ENCODE measurements at regions not wholly inside any gene's neighbourhood (a gene's known extent, or its start where the extent isn't known, plus 50 kb on each side); places are given as distances from the start of the nearest gene placed in this dataset.

DNA sequence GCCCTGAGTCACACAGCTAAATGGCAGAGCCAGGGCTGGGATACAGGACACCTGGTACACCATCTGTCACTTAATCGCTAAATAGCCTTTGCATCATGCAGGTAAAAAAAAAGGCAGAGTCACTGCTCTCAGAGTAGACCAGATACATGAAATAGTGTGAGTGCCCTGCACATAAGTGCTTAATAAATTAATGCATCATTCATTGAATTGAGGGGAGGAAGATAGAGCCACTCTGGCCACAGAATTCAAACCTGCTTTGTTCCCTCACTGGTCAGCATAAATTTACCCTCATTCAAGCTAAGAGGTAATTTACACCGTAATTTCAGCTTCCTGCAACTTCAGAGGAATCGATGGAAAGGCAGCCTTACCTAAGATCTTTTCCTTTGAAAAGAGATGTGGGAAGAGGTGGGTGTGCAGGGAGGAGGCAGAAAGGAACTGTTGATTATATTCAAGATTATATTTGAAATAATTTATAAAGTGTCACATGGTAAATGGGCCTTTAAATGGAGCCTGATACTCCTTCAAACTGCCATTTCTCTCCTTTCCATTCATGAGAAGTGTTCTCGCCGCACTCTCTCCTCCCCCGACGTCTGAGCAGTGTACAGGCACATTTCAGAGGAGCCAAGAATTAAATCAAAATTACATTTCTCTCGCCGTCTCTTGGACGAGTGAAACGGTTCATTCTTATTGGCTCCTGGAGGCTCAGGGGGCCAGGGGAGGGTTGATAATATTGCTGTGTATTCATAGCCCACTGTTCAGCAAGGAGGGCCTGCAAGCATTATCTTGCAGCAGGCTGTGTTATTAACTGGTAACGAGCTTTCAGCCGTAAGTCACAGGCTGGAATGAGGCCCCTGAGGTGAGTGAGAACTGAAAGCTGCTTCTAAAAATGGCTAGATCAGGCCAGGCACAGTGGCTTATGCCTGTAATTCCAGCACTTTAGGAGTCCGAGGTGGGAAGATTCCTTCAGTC, 52.2 kb upstream of the HMGXB4 start:
- Histone ChIP-seq H4K20me1 (replicated peaks in 1 of 2; ENCODE audit: control insufficient read depth in 1 of 2, insufficient read depth in 2 of 2, low read length in 2 of 2) (no peaks in the 10 kb centered on the region), H3K4me2 (ENCODE audit: insufficient read depth in 1 of 2, low read depth in 2 of 2, low read length in 2 of 2) (no peak overlapping the region), H2AFZ (ENCODE audit: low read length) (no peak overlapping the region), H4K8ac (ENCODE audit: extremely low read depth, insufficient read depth, low read length) (no peak overlapping the region), H3K79me2 (ENCODE audit: control insufficient read depth in 1 of 2, insufficient read depth in 2 of 2, low read length in 2 of 2) (no peaks in the 10 kb centered on the region), H3K4me1 (replicated peaks in 1 of 4; ENCODE audit: control insufficient read depth in 3 of 4, insufficient read depth in 4 of 4, low read length in 3 of 4) (no peaks in the 10 kb centered on the region), H4K91ac (replicated peaks; ENCODE audit: insufficient read length, low read length) (no peak overlapping the region), H3K27me3 (replicated peaks in 1 of 4; ENCODE audit: control insufficient read depth in 3 of 4, extremely low read depth in 1 of 4, insufficient read depth in 3 of 4, low read length in 3 of 4) (no peaks in the 10 kb centered on the region), H2BK15ac (ENCODE audit: low read length) (no peak overlapping the region), H3K56ac (replicated peaks; ENCODE audit: insufficient read length, low read depth, low read length) (no peak overlapping the region), H2BK20ac (ENCODE audit: low read length) (no peak overlapping the region), H2BK120ac (replicated peaks; ENCODE audit: low read depth, low read length) (no peak overlapping the region), H3K23ac (ENCODE audit: insufficient read length) (no peak overlapping the region), H3K18ac (ENCODE audit: extremely low read depth, low read length) (no peak overlapping the region), H2BK5ac (ENCODE audit: low read depth, low read length) (no peak overlapping the region), H3K4me3 (ENCODE audit: extremely low read depth in 1 of 4, insufficient read depth in 2 of 4, low read depth in 3 of 4, low read length in 4 of 4) (no peak overlapping the region), H3K36me3 (ENCODE audit: control insufficient read depth in 2 of 4, insufficient read depth in 4 of 4, low read length in 3 of 4) (no peaks in the 10 kb centered on the region), H2AK5ac (ENCODE audit: low read depth, low read length) (no peak overlapping the region), H3K23me2 (ENCODE audit: low read depth, low read length) (no peaks in the 10 kb centered on the region), H3K4ac (replicated peaks; ENCODE audit: insufficient read length, low read depth, low read length) (no peak overlapping the region), H2BK12ac (ENCODE audit: low read depth, low read length) (no peak overlapping the region), H3K14ac (ENCODE audit: insufficient read length) (no peak overlapping the region), H3K9me3 (ENCODE audit: insufficient read depth in 2 of 2, low read depth in 1 of 2, low read length in 1 of 2) (no peaks in the 10 kb centered on the region), H4K5ac (ENCODE audit: insufficient read length, low read depth, low read length) (no peak overlapping the region), H3K27ac (ENCODE audit: low read depth, low read length) (no peak overlapping the region), H3K9ac (replicated peaks in 1 of 4; ENCODE audit: extremely low read depth in 1 of 4, low read depth in 3 of 4, low read length in 3 of 4) (no peak overlapping the region), H3K79me1 (ENCODE audit: low read depth, low read length) (no peaks in the 10 kb centered on the region)
- DNase-seq (ENCODE audit: low read depth in 1 of 2, low spot score in 2 of 2) (no peak), FAIRE-seq (no peak)
- 93% methylated on average over 14 of the region's 14 CpGs; no CpG with 5 or more reads in 1 of the 2 experiments for WGBS, 2 experiments (ENCODE audit: extremely low coverage in 1 of 2, insufficient coverage in 1 of 2, insufficient read length in 1 of 2, insufficient replicate concordance in 2 of 2, low coverage in 1 of 2, low lambda C conversion rate in 2 of 2, missing lambda C conversion rate in 1 of 2)
- POLR2A ChIA-PET (ENCODE audit: partially characterized antibody), result interaction anchor here (1.0 kb wide), 1 partner anchor 52 kb away, joined by 5 read pairs; the partner anchor contains the start of gene HMGXB4
- CTCF ChIA-PET (ENCODE audit: partially characterized antibody), result interaction anchor here (0.9 to 2.1 kb wide), 6 partner anchors 9 to 58 kb away, joined by 3 to 8 read pairs (median 4); no protein-coding TSS in a partner anchor
- TF ChIP-seq, protein P1, sequence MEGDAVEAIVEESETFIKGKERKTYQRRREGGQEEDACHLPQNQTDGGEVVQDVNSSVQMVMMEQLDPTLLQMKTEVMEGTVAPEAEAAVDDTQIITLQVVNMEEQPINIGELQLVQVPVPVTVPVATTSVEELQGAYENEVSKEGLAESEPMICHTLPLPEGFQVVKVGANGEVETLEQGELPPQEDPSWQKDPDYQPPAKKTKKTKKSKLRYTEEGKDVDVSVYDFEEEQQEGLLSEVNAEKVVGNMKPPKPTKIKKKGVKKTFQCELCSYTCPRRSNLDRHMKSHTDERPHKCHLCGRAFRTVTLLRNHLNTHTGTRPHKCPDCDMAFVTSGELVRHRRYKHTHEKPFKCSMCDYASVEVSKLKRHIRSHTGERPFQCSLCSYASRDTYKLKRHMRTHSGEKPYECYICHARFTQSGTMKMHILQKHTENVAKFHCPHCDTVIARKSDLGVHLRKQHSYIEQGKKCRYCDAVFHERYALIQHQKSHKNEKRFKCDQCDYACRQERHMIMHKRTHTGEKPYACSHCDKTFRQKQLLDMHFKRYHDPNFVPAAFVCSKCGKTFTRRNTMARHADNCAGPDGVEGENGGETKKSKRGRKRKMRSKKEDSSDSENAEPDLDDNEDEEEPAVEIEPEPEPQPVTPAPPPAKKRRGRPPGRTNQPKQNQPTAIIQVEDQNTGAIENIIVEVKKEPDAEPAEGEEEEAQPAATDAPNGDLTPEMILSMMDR (IDR thresholded peaks at IDR 0.05; ENCODE audit: control extremely low read depth in 1 of 3, insufficient read depth in 1 of 3, low read depth in 1 of 3, low read length in 3 of 3), result no peak
- TF ChIP-seq SP4 (IDR thresholded peaks at IDR 0.05; ENCODE audit: low read length) (no peak), CTBP2 (IDR thresholded peaks at IDR 0.05; ENCODE audit: borderline replicate concordance, insufficient read depth, insufficient read length, low read length) (no peak), NANOG (IDR thresholded peaks at IDR 0.05; ENCODE audit: insufficient read depth, low read depth, low read length, poor library complexity, severe bottlenecking) (no peak), SP2 (IDR thresholded peaks at IDR 0.05; ENCODE audit: low read length) (no peak), KDM4A (IDR thresholded peaks at IDR 0.05; ENCODE audit: low read depth, low read length, severe bottlenecking) (no peak), CBX8 (IDR thresholded peaks at IDR 0.05; ENCODE audit: borderline replicate concordance, low read depth, low read length) (no peak), BRCA1 (IDR thresholded peaks at IDR 0.05; ENCODE audit: low read depth, low read length) (no peak)

All from H1 (cell line).